ENCODE measurements at regions not wholly inside any gene's neighbourhood (a gene's known extent, or its start where the extent isn't known, plus 50 kb on each side); places are given as distances from the start of the nearest gene placed in this dataset.

DNA sequence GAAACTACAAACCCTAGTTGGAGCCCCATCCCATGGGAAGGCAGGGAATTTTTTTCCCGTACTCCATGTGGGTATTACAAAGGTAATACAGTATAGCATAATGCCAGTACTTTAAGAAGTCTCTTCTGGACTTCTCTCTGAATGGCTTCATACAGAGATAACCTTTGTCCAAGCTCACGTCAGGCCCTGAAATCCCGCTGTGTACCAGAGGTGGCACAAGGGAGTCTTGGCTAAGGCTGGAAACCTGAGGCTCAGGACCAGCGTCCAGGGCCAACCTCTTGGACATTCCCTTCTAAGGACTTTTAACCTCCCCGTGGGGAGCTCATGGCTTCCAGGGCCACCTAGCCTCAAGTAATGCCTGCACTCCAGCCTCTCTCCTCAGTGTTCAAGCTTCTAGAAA is 338.9 kb upstream of the FAM241A start:
- CTCF ChIA-PET = no interaction called here
- no peak for ATAC-seq (ENCODE audit: low read depth)
- TF ChIP-seq FOS (IDR thresholded peaks at IDR 0.05; ENCODE audit: low read depth, low read length) (no peak), POLR2A (IDR thresholded peaks at IDR 0.05; ENCODE audit: low read depth, low read length) (no peak), BHLHE40 (IDR thresholded peaks at IDR 0.05; ENCODE audit: low read depth, low read length) (no peak), MAFK (IDR thresholded peaks at IDR 0.05; ENCODE audit: low read depth, low read length) (no peak), CHD1 (IDR thresholded peaks at IDR 0.05; ENCODE audit: low read depth, low read length) (no peak), RFX5 (IDR thresholded peaks at IDR 0.05; ENCODE audit: low read depth, low read length) (no peak), CEBPB (IDR thresholded peaks at IDR 0.05; ENCODE audit: low read depth, low read length) (no peak), NFE2L2 (IDR thresholded peaks at IDR 0.05; ENCODE audit: low read depth, low read length) (no peak)
- TF ChIP-seq, protein P1, sequence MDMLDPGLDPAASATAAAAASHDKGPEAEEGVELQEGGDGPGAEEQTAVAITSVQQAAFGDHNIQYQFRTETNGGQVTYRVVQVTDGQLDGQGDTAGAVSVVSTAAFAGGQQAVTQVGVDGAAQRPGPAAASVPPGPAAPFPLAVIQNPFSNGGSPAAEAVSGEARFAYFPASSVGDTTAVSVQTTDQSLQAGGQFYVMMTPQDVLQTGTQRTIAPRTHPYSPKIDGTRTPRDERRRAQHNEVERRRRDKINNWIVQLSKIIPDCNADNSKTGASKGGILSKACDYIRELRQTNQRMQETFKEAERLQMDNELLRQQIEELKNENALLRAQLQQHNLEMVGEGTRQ (IDR thresholded peaks at IDR 0.05; ENCODE audit: low read depth, low read length) = no peak
- TF ChIP-seq, protein P2, sequence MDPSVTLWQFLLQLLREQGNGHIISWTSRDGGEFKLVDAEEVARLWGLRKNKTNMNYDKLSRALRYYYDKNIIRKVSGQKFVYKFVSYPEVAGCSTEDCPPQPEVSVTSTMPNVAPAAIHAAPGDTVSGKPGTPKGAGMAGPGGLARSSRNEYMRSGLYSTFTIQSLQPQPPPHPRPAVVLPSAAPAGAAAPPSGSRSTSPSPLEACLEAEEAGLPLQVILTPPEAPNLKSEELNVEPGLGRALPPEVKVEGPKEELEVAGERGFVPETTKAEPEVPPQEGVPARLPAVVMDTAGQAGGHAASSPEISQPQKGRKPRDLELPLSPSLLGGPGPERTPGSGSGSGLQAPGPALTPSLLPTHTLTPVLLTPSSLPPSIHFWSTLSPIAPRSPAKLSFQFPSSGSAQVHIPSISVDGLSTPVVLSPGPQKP (IDR thresholded peaks at IDR 0.05; ENCODE audit: borderline replicate concordance, low read depth, low read length) = no peak

More for the DNA sequence above, 338.9 kb upstream of the FAM241A start:
- no peak overlapping the region for H4K5ac ChIP-seq (ENCODE audit: low read depth, low read length)
- H3K4me1 ChIP-seq (ENCODE audit: control insufficient read depth, insufficient read depth, low read length) = no peaks in the 10 kb centered on the region
- DNase-seq = no peak
- no peak overlapping the region for H3K14ac ChIP-seq (replicated peaks; ENCODE audit: low read depth, low read length)
- no peaks in the 10 kb centered on the region for H3K79me1 ChIP-seq (ENCODE audit: low read depth in 1 of 2, low read length in 2 of 2)
- intact Hi-C loops (cut with micrococcal nuclease) = no loop called here
- POLR2A ChIA-PET (ENCODE audit: unreplicated experiment) = interaction anchor here (0.6 kb wide), 1 partner anchor 52 kb away, joined by 6 read pairs; no protein-coding TSS in a partner anchor
- H3K23ac ChIP-seq (ENCODE audit: low read depth, low read length) = no peak overlapping the region
- H3K4ac ChIP-seq (ENCODE audit: low read depth, low read length) = no peak overlapping the region
- no peak overlapping the region for H2BK120ac ChIP-seq (ENCODE audit: low read depth, low read length)
- no peak overlapping the region for H3K4me3 ChIP-seq (ENCODE audit: insufficient read depth, low read depth, low read length)
- BruUV-seq (replicated peaks) = no TSS peak
- H4K8ac ChIP-seq (ENCODE audit: low read depth in 2 of 2, low read length in 2 of 2) = no peak overlapping the region
- H4K91ac ChIP-seq (ENCODE audit: insufficient read depth, low read depth, low read length) = no peak overlapping the region
- no peak overlapping the region for H3K4me2 ChIP-seq (ENCODE audit: low read depth, low read length)
- no peak overlapping the region for H2AK5ac ChIP-seq (ENCODE audit: low read depth, low read length)
- H3K36me3 ChIP-seq (ENCODE audit: control insufficient read depth, insufficient read depth, low read length) = no peaks in the 10 kb centered on the region
- H2AK9ac ChIP-seq (replicated peaks; ENCODE audit: low read depth, low read length, poor library complexity) = no peak overlapping the region
- no peak overlapping the region for H3K56ac ChIP-seq (ENCODE audit: extremely low read depth, insufficient read depth, low read length)
- H3K18ac ChIP-seq (ENCODE audit: low read depth, low read length) = no peak overlapping the region
- H3K27me3 ChIP-seq (ENCODE audit: control insufficient read depth, insufficient read depth, low read length) = no peaks in the 10 kb centered on the region; the same call in 1 of the 2 replicates
- H3K27ac ChIP-seq (ENCODE audit: insufficient read depth, low read length) = no peak overlapping the region
- H3K9me3 ChIP-seq (ENCODE audit: control insufficient read depth, insufficient read depth, low read length) = no peaks in the 10 kb centered on the region
- H2AFZ ChIP-seq (replicated peaks; ENCODE audit: low read length, poor library complexity) = no peak overlapping the region
- H4K20me1 ChIP-seq (ENCODE audit: insufficient read depth, low read length) = no peaks in the 10 kb centered on the region
- H2BK20ac ChIP-seq (ENCODE audit: low read depth, low read length) = no peak overlapping the region
- no peaks in the 10 kb centered on the region for H3K9me1 ChIP-seq (ENCODE audit: insufficient read depth, low read length)
- H3K9ac ChIP-seq (ENCODE audit: low read depth, low read length) = no peak overlapping the region
- in situ Hi-C loops (cut with MboI; ENCODE audit: low sequenced_read_pairs) = no loop called here
- dilution Hi-C loops (cut with HindIII; ENCODE audit: low sequenced_read_pairs, unreplicated experiment) = no loop called here
- H2BK5ac ChIP-seq (ENCODE audit: low read depth, low read length, poor library complexity, severe bottlenecking) = no peak overlapping the region
- no peak overlapping the region for H2BK15ac ChIP-seq (ENCODE audit: low read depth, low read length)
- no CpG with 5 or more reads among the region's 5 CpGs for WGBS, 2 experiments (ENCODE audit: extremely low coverage in 2 of 2, insufficient read length in 1 of 2)

Data from IMR-90 (cell line).